ENCODE measurements at regions not wholly inside any gene's neighbourhood (a gene's known extent, or its start where the extent isn't known, plus 50 kb on each side); places are given as distances from the start of the nearest gene placed in this dataset.

DNA sequence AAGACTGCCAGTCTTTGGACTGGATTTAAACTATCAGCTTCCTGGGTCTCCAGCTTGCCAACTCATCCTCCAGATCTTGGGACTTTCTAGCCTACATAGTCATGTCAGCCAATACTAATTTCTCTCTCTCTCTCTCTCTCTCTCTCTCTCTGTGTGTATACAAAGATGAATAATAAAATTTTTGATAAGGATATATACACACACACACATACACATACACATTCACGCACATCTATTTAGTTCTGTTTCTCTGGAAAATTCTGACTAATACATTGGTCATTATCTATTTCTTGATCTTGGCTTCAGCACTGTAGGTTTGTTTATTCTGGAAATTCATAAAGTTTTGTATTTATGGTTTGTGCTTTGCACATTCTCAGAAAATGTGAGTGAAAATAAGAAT, 1606.2 kb upstream of the NUDT12 start:
- TF ChIP-seq EP300 (IDR thresholded peaks at IDR 0.05): no peak
- TF ChIP-seq, protein P1, sequence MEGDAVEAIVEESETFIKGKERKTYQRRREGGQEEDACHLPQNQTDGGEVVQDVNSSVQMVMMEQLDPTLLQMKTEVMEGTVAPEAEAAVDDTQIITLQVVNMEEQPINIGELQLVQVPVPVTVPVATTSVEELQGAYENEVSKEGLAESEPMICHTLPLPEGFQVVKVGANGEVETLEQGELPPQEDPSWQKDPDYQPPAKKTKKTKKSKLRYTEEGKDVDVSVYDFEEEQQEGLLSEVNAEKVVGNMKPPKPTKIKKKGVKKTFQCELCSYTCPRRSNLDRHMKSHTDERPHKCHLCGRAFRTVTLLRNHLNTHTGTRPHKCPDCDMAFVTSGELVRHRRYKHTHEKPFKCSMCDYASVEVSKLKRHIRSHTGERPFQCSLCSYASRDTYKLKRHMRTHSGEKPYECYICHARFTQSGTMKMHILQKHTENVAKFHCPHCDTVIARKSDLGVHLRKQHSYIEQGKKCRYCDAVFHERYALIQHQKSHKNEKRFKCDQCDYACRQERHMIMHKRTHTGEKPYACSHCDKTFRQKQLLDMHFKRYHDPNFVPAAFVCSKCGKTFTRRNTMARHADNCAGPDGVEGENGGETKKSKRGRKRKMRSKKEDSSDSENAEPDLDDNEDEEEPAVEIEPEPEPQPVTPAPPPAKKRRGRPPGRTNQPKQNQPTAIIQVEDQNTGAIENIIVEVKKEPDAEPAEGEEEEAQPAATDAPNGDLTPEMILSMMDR (IDR thresholded peaks at IDR 0.05): no peak

Data from stomach (tissue), 4 donors.